Lower leg skin (tissue), 4 donors: ENCODE measurements at regions not wholly inside any gene's neighbourhood (a gene's known extent, or its start where the extent isn't known, plus 50 kb on each side); places are given as distances from the start of the nearest gene placed in this dataset.

Source experiments
- DNase-seq, 2 donors: peaks; one replicate each; pipeline ENCODE4 v3.0.0-alpha.2; 2019; ENCODE audit warnings: low spot score in 2 of 2
- H3K4me3 ChIP-seq: fragments of 200-600 bp; sonication (generic); 2 replicates; pipeline ENCODE4 v1.5.1; 2017; ENCODE audit warnings: mild to moderate bottlenecking, low read depth; ENCODE audit not compliant: poor library complexity, severe bottlenecking
- CTCF ChIP-seq, 3 donors: fragments of 450-650 bp; IDR thresholded peaks; one replicate each; pipeline ENCODE4 v1.5.1; 2016; ENCODE audit warnings: antibody characterized with exemption in 3 of 3, mild to moderate bottlenecking in 3 of 3, moderate library complexity in 2 of 3
- POLR2A ChIP-seq, 2 donors: fragments of 450-650 bp; IDR thresholded peaks; one replicate each; pipeline ENCODE4 v1.6.1; 2016 to 2017; ENCODE audit warnings: antibody characterized with exemption in 2 of 2, mild to moderate bottlenecking in 1 of 2, moderate library complexity in 1 of 2
- whole genome bisulfite sequencing, 2 donors: methylation state at CpG; one replicate each; pipeline ENCODE4 v1.1.5; 2018; 5-methylcytosine and 5-hydroxymethylcytosine counted together
- intact Hi-C: fragments of 100-400 bp; cut with DNase I; formaldehyde crosslinking; loops from one replicate; pipeline ENCODE4 v1.15.0; 2023; ENCODE audit warnings: low total_unique reads

DNA sequence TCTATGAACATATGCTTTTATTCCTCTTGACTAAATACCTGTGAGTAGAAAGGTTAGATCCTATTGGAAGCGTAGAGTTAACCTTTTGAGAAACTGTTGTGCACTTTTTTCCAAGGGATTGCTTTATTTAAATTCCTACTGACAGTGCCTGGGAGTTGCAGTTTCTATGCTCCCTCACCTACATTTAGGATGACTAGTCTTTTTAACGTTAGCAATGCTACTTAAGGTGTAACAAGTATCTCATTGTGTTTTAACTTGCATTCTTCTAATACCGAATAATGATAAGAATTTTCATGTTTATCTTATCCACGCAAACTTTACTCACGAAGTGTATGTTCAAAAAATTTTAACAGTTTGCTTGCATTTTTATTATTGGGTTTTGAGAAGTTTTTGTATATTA is 1123.9 kb upstream of the PCDH7 start:
- TF ChIP-seq POLR2A (IDR thresholded peaks at IDR 0.05) (no peak), CTCF (IDR thresholded peaks at IDR 0.05) (no peak)
- DNase-seq: no peak
- 90 to 91% methylated on average over 5 of the region's 5 CpGs for WGBS, 2 donors
- no peak overlapping the region for H3K4me3 ChIP-seq
- intact Hi-C loops: no loop called here

- WGBS, 2 donors: 70 to 80% methylated on average over 2 of the region's 2 CpGs
- no peak for DNase-seq
- TF ChIP-seq CTCF (IDR thresholded peaks at IDR 0.05) (no peak), POLR2A (IDR thresholded peaks at IDR 0.05) (no peak)
- intact Hi-C loops: no loop called here
- H3K4me3 ChIP-seq: no peak overlapping the region
Measured at GRCh38 chr4:29619168-29619567, 1101.0 kb upstream of the PCDH7 start.

DNA sequence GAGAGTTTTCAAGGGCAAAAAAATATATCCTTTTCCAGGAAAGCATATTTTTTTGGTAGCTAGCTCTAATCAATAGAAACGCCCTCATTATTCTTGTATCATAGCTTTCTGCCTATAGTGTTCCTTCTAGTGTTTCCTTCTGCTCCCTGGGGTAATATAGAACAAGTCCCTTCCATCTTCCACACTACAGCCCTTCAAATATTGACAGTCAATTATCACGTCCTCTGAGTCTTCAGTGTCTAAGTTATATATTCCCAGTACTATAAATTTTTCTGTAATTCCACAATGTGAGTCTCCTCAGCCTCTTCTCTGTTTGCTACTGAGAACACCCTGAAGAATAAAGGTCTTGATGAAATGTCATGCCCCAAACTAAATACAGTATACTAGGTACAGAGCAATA is 1088.0 kb upstream of the PCDH7 start:
- no peak for DNase-seq
- 38 to 40% methylated on average over 2 of the region's 2 CpGs for WGBS, 2 donors
- TF ChIP-seq POLR2A (IDR thresholded peaks at IDR 0.05): no peak
- no peak for TF ChIP-seq CTCF (IDR thresholded peaks at IDR 0.05)
- H3K4me3 ChIP-seq: no peak overlapping the region
- intact Hi-C loops: no loop called here

DNA sequence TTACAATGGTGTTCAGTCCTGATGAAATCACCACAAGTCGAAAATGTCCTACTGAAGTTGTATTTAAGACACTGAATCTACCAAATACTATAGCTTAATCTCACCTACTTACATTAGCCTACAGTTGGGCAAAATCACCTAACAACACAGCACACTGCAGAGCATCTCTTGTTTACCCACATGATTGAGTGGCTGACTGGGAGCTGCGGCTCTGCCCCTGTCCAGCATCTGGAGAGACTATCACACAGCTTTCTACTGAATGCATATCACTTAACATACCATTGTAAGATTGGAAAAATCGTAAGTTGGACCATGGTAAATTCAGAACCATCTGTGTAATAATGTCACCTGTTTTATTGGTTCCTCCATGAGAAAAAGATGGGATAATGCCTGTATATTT is 1083.2 kb upstream of the PCDH7 start:
- WGBS, 2 donors: 48 to 55% methylated on average over 3 of the region's 3 CpGs
- TF ChIP-seq CTCF (IDR thresholded peaks at IDR 0.05): no peak
- no peak for TF ChIP-seq POLR2A (IDR thresholded peaks at IDR 0.05)
- intact Hi-C loops: no loop called here

DNA sequence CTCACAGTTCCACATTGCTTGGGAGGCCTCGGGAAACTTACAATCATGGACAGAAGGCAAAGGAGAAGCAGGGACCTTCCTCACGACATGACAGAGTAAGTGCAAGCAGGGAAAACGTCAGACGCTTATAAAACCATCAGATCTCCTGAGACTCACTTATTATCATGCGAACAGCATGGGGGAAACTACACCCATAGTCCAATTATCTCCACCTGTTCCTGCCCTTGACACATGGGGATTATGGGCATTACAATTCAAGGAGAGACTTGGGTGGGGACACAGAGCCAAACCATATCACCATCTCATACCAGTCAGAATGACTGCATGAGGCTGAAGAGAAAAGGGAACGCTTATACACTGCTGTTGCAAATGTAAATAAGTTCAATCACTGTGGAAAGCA is 1066.9 kb upstream of the PCDH7 start:
- WGBS, 2 donors: 75 to 79% methylated on average over 6 of the region's 6 CpGs
- intact Hi-C loops: no loop called here
- H3K4me3 ChIP-seq: no peak overlapping the region
- TF ChIP-seq CTCF (IDR thresholded peaks at IDR 0.05) (no peak), POLR2A (IDR thresholded peaks at IDR 0.05) (no peak)
- no peak for DNase-seq

More for the DNA sequence above, 1083.2 kb upstream of the PCDH7 start:
- H3K4me3 ChIP-seq: no peak overlapping the region
- no peak for DNase-seq

DNA sequence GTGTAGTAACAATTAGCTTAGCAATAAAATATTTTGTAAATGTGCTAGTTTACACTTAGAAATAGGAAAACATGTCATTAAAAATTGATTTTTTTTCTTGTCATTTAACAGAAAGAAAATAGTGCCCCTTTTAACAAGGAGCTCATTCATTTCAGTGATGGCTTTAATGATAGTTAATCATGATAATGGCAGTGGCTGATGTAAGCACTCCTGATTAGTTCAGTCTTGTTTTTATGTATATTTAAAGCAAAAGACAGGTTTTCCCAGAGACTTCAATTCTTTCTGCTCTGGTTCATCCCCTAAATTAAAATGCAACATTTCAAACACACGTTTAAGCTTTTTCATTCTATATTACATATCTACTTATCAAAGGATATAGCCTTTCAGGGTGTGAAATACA is 1039.5 kb upstream of the PCDH7 start:
- H3K4me3 ChIP-seq: no peak overlapping the region
- intact Hi-C loops: no loop called here
- WGBS, 2 donors: 37 to 44% methylated on average over 1 of the region's 1 CpG
- TF ChIP-seq POLR2A (IDR thresholded peaks at IDR 0.05): no peak
- TF ChIP-seq CTCF (IDR thresholded peaks at IDR 0.05): no peak
- no peak for DNase-seq
